ENCODE measurements at regions not wholly inside any gene's neighbourhood (a gene's known extent, or its start where the extent isn't known, plus 50 kb on each side); places are given as distances from the start of the nearest gene placed in this dataset.
"Not testable (repeated sequence)": the region's sequence is repeated elsewhere in the genome, so short reads cannot be mapped to it uniquely, and the experiment has no call there.

DNA sequence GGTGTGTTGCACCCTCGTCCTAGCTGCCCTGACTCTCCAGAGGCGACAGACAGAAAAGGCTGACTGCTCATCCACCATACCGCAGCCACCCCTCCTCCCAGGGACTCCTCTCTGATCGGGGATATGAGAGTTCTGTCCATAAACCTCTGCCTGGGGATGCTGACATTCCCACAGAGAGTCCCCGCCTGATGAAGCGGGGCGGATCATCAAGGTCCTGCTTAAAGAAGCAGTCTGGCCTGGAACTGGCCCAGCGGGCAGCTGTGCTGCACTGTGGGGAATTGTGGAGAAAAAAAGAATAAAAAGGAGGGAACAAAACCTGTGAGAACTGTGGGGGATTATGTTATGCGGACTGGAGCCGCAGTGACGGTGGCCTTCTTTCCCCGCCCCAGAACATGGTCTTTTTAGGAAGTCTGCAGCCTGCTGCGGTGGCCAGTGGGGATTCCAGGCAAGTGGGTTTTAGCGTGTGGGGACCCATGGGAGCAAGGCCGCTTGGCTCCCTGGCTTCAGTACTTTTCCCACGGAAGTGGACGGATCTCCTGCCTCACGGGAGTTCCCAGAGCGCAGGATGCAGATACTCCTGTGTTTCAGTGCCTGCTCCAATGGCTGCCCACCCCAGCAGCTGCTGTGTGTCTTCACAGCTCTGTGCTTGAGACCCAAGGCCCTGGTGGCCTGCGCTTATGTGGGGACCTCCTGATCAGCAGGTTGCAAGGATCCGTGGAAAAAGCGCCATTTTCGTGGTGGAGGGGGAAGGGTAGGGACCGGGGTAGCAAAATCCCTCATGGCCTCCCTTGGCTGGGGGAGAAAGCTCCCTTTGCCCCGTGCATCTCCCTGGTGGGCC lies 1456.2 kb upstream of the SLC10A2 start:
- in situ Hi-C loops (cut with MboI; ENCODE audit: low sequenced_read_pairs, unreplicated experiment) = no loop called here
- DNase-seq (ENCODE audit: low spot score) = no peak
- TF ChIP-seq, protein P1, sequence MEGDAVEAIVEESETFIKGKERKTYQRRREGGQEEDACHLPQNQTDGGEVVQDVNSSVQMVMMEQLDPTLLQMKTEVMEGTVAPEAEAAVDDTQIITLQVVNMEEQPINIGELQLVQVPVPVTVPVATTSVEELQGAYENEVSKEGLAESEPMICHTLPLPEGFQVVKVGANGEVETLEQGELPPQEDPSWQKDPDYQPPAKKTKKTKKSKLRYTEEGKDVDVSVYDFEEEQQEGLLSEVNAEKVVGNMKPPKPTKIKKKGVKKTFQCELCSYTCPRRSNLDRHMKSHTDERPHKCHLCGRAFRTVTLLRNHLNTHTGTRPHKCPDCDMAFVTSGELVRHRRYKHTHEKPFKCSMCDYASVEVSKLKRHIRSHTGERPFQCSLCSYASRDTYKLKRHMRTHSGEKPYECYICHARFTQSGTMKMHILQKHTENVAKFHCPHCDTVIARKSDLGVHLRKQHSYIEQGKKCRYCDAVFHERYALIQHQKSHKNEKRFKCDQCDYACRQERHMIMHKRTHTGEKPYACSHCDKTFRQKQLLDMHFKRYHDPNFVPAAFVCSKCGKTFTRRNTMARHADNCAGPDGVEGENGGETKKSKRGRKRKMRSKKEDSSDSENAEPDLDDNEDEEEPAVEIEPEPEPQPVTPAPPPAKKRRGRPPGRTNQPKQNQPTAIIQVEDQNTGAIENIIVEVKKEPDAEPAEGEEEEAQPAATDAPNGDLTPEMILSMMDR (IDR thresholded peaks at IDR 0.05; ENCODE audit: borderline replicate concordance, control extremely low read depth, extremely low read depth, insufficient read depth, missing control alignments) = no peak

DNA sequence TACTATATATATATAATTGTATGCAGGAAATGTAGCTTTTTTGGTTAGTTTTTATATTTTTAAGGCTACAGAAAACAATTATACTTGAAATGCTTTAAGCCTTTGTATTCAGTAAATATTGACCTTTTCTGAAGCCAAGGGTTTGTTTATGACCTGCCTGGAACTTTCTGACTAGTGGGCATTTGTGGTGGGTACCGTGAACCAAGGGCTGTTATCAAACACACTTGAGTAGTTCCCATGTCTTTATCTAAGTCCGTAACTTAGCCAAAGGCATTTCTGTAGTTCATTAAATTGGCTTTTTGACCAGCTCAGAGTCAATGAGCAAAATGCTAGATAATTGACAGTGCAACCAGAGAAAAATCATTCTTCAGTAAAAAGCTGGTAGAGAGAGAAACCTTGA lies 1444.2 kb upstream of the SLC10A2 start:
- TF ChIP-seq, protein P1 (IDR thresholded peaks at IDR 0.05; ENCODE audit: borderline replicate concordance, control extremely low read depth, extremely low read depth, insufficient read depth, missing control alignments) = no peak
- DNase-seq (ENCODE audit: low spot score) = no peak
- in situ Hi-C loops (cut with MboI; ENCODE audit: low sequenced_read_pairs, unreplicated experiment) = no loop called here

DNA sequence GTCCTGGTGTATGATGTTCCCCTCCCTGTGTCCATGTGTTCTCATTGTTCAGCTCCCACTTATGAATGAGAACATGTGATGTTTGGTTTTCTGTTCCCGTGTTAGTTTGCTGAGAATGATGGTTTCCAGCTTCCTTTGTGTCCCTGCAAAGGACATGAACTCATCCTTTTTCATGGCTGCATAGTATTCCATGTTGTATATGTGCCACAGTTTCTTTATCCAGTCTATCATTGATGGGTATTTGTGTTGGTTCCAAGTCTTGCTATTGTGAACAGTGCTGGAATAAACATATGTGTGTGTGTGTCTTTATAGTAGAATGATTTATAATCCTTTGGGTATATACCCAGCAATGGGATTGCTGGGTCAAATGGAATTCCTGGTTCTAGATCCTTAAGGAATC lies 1427.3 kb upstream of the SLC10A2 start:
- in situ Hi-C loops (cut with MboI; ENCODE audit: low sequenced_read_pairs, unreplicated experiment); DNase-seq (ENCODE audit: low spot score): not testable (repeated sequence)

DNA sequence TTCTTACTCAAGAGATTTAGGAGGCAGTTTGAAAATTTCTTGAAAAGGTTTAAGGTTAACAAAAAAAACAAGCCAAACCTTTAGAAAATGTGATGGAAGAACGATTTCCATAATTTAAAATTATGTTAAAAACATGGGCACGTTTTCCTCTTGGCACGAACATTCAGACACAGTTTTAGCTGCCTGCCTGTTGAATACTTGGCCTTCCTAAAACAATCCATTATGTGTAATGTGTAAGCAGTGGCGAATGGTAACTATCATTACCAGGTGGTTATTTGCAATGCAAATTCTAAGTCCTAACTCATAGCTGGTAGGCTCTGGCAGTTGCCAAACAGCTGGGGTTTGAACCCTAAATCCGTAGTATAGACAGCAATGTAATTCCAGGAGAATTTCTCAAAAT lies 1425.7 kb upstream of the SLC10A2 start:
- DNase-seq (ENCODE audit: low spot score) = no peak
- in situ Hi-C loops (cut with MboI; ENCODE audit: low sequenced_read_pairs, unreplicated experiment) = no loop called here
- TF ChIP-seq, protein P1 (IDR thresholded peaks at IDR 0.05; ENCODE audit: borderline replicate concordance, control extremely low read depth, extremely low read depth, insufficient read depth, missing control alignments) = no peak

DNA sequence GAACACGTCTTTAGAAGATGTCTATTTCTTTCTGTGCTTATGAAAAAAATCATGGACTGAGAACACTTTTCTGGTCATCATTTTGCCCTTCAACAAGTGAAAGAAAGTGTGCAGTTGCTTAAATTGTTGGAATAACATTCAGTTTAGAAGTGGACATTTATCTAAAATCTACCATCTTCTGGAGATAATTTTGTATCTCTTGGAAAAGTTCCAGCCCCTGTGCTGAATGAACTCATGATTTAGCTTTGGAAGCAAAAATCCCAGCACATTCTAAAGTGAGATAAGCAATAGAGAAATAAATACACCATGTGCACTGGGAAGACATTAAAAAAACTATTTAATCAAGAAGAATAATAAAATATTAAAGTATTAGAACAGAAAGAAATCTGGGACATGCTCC lies 1420.8 kb upstream of the SLC10A2 start:
- TF ChIP-seq, protein P1 (IDR thresholded peaks at IDR 0.05; ENCODE audit: borderline replicate concordance, control extremely low read depth, extremely low read depth, insufficient read depth, missing control alignments) = no peak
- in situ Hi-C loops (cut with MboI; ENCODE audit: low sequenced_read_pairs, unreplicated experiment) = no loop called here

DNA sequence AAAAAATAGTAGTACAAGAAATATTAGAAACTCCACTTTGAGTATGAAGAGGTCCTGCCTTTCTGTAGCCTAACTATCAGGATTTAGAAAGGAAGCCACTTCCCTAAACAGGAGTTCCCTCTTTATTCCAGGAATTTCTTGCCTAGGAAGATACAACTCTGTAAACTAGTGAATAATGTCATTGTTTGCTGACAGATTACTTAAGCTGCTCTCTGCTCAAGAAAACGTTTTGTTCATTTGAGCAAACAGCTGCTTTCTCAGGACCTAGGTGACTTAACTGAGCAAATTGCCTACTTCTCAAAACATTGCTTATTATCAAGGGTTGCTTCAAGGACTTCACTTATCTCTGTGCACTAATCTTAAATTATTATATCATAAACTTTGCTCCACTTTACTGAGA lies 1419.4 kb upstream of the SLC10A2 start:
- in situ Hi-C loops (cut with MboI; ENCODE audit: low sequenced_read_pairs, unreplicated experiment) = no loop called here

More for the DNA sequence above, 1420.8 kb upstream of the SLC10A2 start:
- no peak for DNase-seq (ENCODE audit: low spot score)

DNA sequence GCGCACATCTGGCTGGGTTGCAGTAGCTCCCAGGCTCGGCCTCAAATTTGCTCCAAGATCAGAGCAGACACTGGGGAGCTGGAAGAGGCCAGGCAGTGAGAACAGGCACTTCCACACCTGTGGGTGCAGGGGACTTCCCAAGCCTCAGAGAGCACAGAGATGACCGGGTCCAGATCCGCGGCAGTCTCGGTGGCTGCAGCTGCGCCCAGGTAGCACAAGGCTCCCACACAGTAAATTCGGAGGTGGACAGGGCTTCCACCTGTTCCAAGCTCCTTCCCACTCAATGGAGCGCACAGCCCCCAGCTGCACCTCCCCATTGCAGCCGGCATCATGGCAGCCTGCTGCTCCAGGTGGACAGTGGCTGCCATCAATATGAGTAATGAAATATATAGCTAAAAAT lies 1417.4 kb upstream of the SLC10A2 start:
- TF ChIP-seq, protein P1 (IDR thresholded peaks at IDR 0.05; ENCODE audit: borderline replicate concordance, control extremely low read depth, extremely low read depth, insufficient read depth, missing control alignments) = no peak
- no peak for DNase-seq (ENCODE audit: low spot score)
- in situ Hi-C loops (cut with MboI; ENCODE audit: low sequenced_read_pairs, unreplicated experiment) = no loop called here

More for the DNA sequence above, 1419.4 kb upstream of the SLC10A2 start:
- no peak for DNase-seq (ENCODE audit: low spot score)
- TF ChIP-seq, protein P1 (IDR thresholded peaks at IDR 0.05; ENCODE audit: borderline replicate concordance, control extremely low read depth, extremely low read depth, insufficient read depth, missing control alignments) = no peak

Data from GM13976 (cell line).